ENCODE measurements at regions not wholly inside any gene's neighbourhood (a gene's known extent, or its start where the extent isn't known, plus 50 kb on each side); places are given as distances from the start of the nearest gene placed in this dataset.

GRCh38 chr2:114331934-114332333 is 110.5 kb upstream of the DPP10 start:
- Histone ChIP-seq H3K4me3 (replicated peaks; ENCODE audit: insufficient read depth, low read length) (no peak overlapping the region), H3K27me3 (ENCODE audit: insufficient read depth, poor library complexity, severe bottlenecking) (no peaks in the 10 kb centered on the region), H3K27ac (replicated peaks) (no peak overlapping the region)
- DNase-seq (ENCODE audit: low read depth in 1 of 2, low spot score in 1 of 2): no peak
- no peak for TF ChIP-seq POLR2AphosphoS5 (IDR thresholded peaks at IDR 0.05; ENCODE audit: low read depth)
- TF ChIP-seq SPI1 (IDR thresholded peaks at IDR 0.05; ENCODE audit: borderline replicate concordance, low read depth): no peak
- no peak for TF ChIP-seq REST (IDR thresholded peaks at IDR 0.05; ENCODE audit: insufficient replicate concordance, low read depth)
- no peak for TF ChIP-seq GABPA (IDR thresholded peaks at IDR 0.05; ENCODE audit: low read depth)
- no peak for TF ChIP-seq CTCF (IDR thresholded peaks at IDR 0.05; ENCODE audit: insufficient read depth, low read length)

GRCh38 chr2:114345246-114345645 is 97.2 kb upstream of the DPP10 start:
- H3K27ac ChIP-seq (replicated peaks): no peak overlapping the region
- no peak overlapping the region for H3K4me3 ChIP-seq (replicated peaks; ENCODE audit: insufficient read depth, low read length)
- H3K27me3 ChIP-seq (ENCODE audit: insufficient read depth, poor library complexity, severe bottlenecking): no peaks in the 10 kb centered on the region
- no peak for DNase-seq (ENCODE audit: low read depth in 1 of 2, low spot score in 1 of 2)
- TF ChIP-seq POLR2AphosphoS5 (IDR thresholded peaks at IDR 0.05; ENCODE audit: low read depth) (no peak), REST (IDR thresholded peaks at IDR 0.05; ENCODE audit: insufficient replicate concordance, low read depth) (no peak), GABPA (IDR thresholded peaks at IDR 0.05; ENCODE audit: low read depth) (no peak), CTCF (IDR thresholded peaks at IDR 0.05; ENCODE audit: insufficient read depth, low read length) (no peak), SPI1 (IDR thresholded peaks at IDR 0.05; ENCODE audit: borderline replicate concordance, low read depth) (no peak)

- DNase-seq (ENCODE audit: low read depth in 1 of 2, low spot score in 1 of 2): no peak
- H3K27me3 ChIP-seq (ENCODE audit: insufficient read depth, poor library complexity, severe bottlenecking): no peaks in the 10 kb centered on the region
- H3K27ac ChIP-seq (replicated peaks): no peak overlapping the region
- TF ChIP-seq SPI1 (IDR thresholded peaks at IDR 0.05; ENCODE audit: borderline replicate concordance, low read depth): no peak
- no peak for TF ChIP-seq REST (IDR thresholded peaks at IDR 0.05; ENCODE audit: insufficient replicate concordance, low read depth)
- TF ChIP-seq POLR2AphosphoS5 (IDR thresholded peaks at IDR 0.05; ENCODE audit: low read depth): no peak
- TF ChIP-seq CTCF (IDR thresholded peaks at IDR 0.05; ENCODE audit: insufficient read depth, low read length): no peak
- no peak for TF ChIP-seq GABPA (IDR thresholded peaks at IDR 0.05; ENCODE audit: low read depth)
- H3K4me3 ChIP-seq (replicated peaks; ENCODE audit: insufficient read depth, low read length): no peak overlapping the region
Observed at GRCh38 chr2:114346658-114347057, 95.8 kb upstream of the DPP10 start.
